Caco-2 (cell line): ENCODE measurements at regions not wholly inside any gene's neighbourhood (a gene's known extent, or its start where the extent isn't known, plus 50 kb on each side); places are given as distances from the start of the nearest gene placed in this dataset.

Experiments
- BruUV-seq: library from RNA; stranded (reverse); fragments of 400-500 nt; replicated peaks from 2 replicates; lab custom pipeline; 2021; lab: Mats Ljungman, UMichigan
- CTCF ChIA-PET: fragments of 300-600 bp; sonication (Branson Sonifier 250); formaldehyde crosslinking; loops from one replicate; lab custom pipeline; 2022; ENCODE audit warnings: antibody characterized with exemption; lab: Charles Lee
- POLR2A ChIA-PET: fragments of 300-600 bp; sonication (Branson Sonifier 250); formaldehyde crosslinking; loops from one replicate; lab custom pipeline; 2022; ENCODE audit warnings: antibody characterized with exemption; lab: Charles Lee
- DNase-seq, 2 experiments: peaks; one replicate each; pipeline versions ENCODE4 v3.0.0 to v3.0.0-alpha.2; 2020 to 2022
- H3K27me3 ChIP-seq: replicated peaks from 2 replicates; pipeline ENCODE4 v1.6.0; 2011; ENCODE audit warnings: low read length; ENCODE audit not compliant: control insufficient read depth, insufficient read depth
- H3K36me3 ChIP-seq: 2 replicates; pipeline ENCODE4 v1.5.1; 2011; ENCODE audit warnings: low read length; ENCODE audit not compliant: control insufficient read depth, insufficient read depth
- H3K4me1 ChIP-seq: fragments of 250-450 bp; sonication (Bioruptor Pico); 2 replicates; pipeline ENCODE4 v1.5.1; 2020; ENCODE audit warnings: mild to moderate bottlenecking
- H3K4me3 ChIP-seq: 2 replicates; pipeline ENCODE4 v1.5.1; 2011; ENCODE audit warnings: low read depth, mild to moderate bottlenecking, control low read depth, low read length
- H3K9me3 ChIP-seq: fragments of 250-450 bp; sonication (Bioruptor Pico); 2 replicates; pipeline ENCODE4 v1.5.1; 2020; ENCODE audit warnings: mild to moderate bottlenecking, moderate library complexity
- H3K27ac Mint-ChIP-seq: one replicate; pipeline ENCODE4 v1.8.0; 2022; ENCODE audit warnings: mixed read lengths; ENCODE audit not compliant: unreplicated experiment
- H3K27me3 Mint-ChIP-seq: one replicate; pipeline ENCODE4 v1.8.0; 2022; ENCODE audit warnings: mixed read lengths; ENCODE audit not compliant: insufficient read depth, unreplicated experiment
- H3K36me3 Mint-ChIP-seq: one replicate; pipeline ENCODE4 v1.8.0; 2022; ENCODE audit warnings: mild to moderate bottlenecking, mixed read lengths; ENCODE audit not compliant: insufficient read depth, unreplicated experiment
- H3K4me1 Mint-ChIP-seq: one replicate; pipeline ENCODE4 v1.8.0; 2022; ENCODE audit warnings: low read depth, mixed read lengths; ENCODE audit not compliant: unreplicated experiment
- H3K4me3 Mint-ChIP-seq: one replicate; pipeline ENCODE4 v1.8.0; 2022; ENCODE audit warnings: mild to moderate bottlenecking, moderate library complexity, mixed read lengths; ENCODE audit not compliant: unreplicated experiment
- H3K9me3 Mint-ChIP-seq: one replicate; pipeline ENCODE4 v1.8.0; 2022; ENCODE audit warnings: mixed read lengths; ENCODE audit not compliant: unreplicated experiment
- CTCF ChIP-seq, 2 experiments: fragments of 200-600 bp in 1 of 2; IDR thresholded peaks; 1 replicate in 1 of 2; 2 replicates in 1 of 2; pipeline versions ENCODE4 v1.5.1 to v1.8.0; 2011 to 2022; ENCODE audit warnings: antibody characterized with exemption in 1 of 2, control low read depth in 1 of 2, inconsistent platforms in 1 of 2, low read depth in 1 of 2, low read length in 1 of 2, mild to moderate bottlenecking in 1 of 2, moderate library complexity in 1 of 2; ENCODE audit not compliant: insufficient read depth in 1 of 2, severe bottlenecking in 1 of 2, unreplicated experiment in 1 of 2
- intact Hi-C: fragments of 100-400 bp; cut with micrococcal nuclease; formaldehyde crosslinking; loops from one replicate; pipeline ENCODE4 v1.10.0; 2022; ENCODE audit not compliant: unreplicated experiment

- BruUV-seq, result no TSS peak
- DNase-seq, result no peak
- Mint-ChIP-seq H3K36me3 (no peaks in the 10 kb centered on the region), H3K4me1 (no peaks in the 10 kb centered on the region), H3K9me3 (no peaks in the 10 kb centered on the region), H3K4me3 (no peak overlapping the region), H3K27me3 (peaks cover 44% of the 10 kb centered on the region), H3K27ac (no peak overlapping the region)
- ChIA-PET CTCF (interaction anchor here (1.0 kb wide), 1 partner anchor 243 kb away, joined by 3 read pairs; no protein-coding TSS in a partner anchor), POLR2A (no interaction called here)
- intact Hi-C loops, result loop anchor here (10.0 kb wide), 2 partner anchors 152 to 1682 kb away; no protein-coding TSS in a partner anchor
- Histone ChIP-seq H3K4me3 (no peak overlapping the region), H3K36me3 (no peaks in the 10 kb centered on the region), H3K4me1 (no peaks in the 10 kb centered on the region), H3K9me3 (no peaks in the 10 kb centered on the region), H3K27me3 (no peaks in the 10 kb centered on the region; the same call in none of the 2 replicates)
- TF ChIP-seq CTCF (IDR thresholded peaks at IDR 0.05; ENCODE audit: insufficient read depth in 1 of 2, low read depth in 1 of 2, low read length in 1 of 2, severe bottlenecking in 1 of 2, unreplicated experiment in 1 of 2), result no peak
Measured at GRCh38 chr20:60212695-60213094, 254.5 kb downstream of the CDH26 start.

- BruUV-seq, result no TSS peak
- Histone ChIP-seq H3K4me3 (no peak overlapping the region), H3K9me3 (no peaks in the 10 kb centered on the region), H3K36me3 (no peaks in the 10 kb centered on the region), H3K27me3 (no peaks in the 10 kb centered on the region; the same call in 1 of the 2 replicates), H3K4me1 (no peaks in the 10 kb centered on the region)
- peaks cover 40% of the 10 kb centered on the region for H3K27me3 Mint-ChIP-seq
- no peaks in the 10 kb centered on the region for H3K4me1 Mint-ChIP-seq
- ChIA-PET POLR2A (no interaction called here), CTCF (interaction anchor here (1.0 kb wide), 1 partner anchor 242 kb away, joined by 3 read pairs; no protein-coding TSS in a partner anchor)
- H3K36me3 Mint-ChIP-seq, result no peaks in the 10 kb centered on the region
- H3K9me3 Mint-ChIP-seq, result no peaks in the 10 kb centered on the region
- no peak for TF ChIP-seq CTCF (IDR thresholded peaks at IDR 0.05; ENCODE audit: insufficient read depth in 1 of 2, low read depth in 1 of 2, low read length in 1 of 2, severe bottlenecking in 1 of 2, unreplicated experiment in 1 of 2)
- DNase-seq, result no peak
- no peak overlapping the region for H3K27ac Mint-ChIP-seq
- no peak overlapping the region for H3K4me3 Mint-ChIP-seq
- intact Hi-C loops, result loop anchor here (10.0 kb wide), 2 partner anchors 151 to 1681 kb away; no protein-coding TSS in a partner anchor
Measured at GRCh38 chr20:60213126-60213893, 255.1 kb downstream of the CDH26 start.

GRCh38 chr20:60214901-60215815 is 256.9 kb downstream of the CDH26 start:
- no peaks in the 10 kb centered on the region for H3K36me3 ChIP-seq
- Mint-ChIP-seq H3K27me3 (peaks cover 40% of the 10 kb centered on the region), H3K36me3 (no peaks in the 10 kb centered on the region), H3K4me1 (no peaks in the 10 kb centered on the region), H3K9me3 (no peaks in the 10 kb centered on the region), H3K4me3 (no peak overlapping the region), H3K27ac (no peak overlapping the region)
- TF ChIP-seq CTCF (IDR thresholded peaks at IDR 0.05; ENCODE audit: insufficient read depth in 1 of 2, low read depth in 1 of 2, low read length in 1 of 2, severe bottlenecking in 1 of 2, unreplicated experiment in 1 of 2), result no peak
- DNase-seq, result no peak
- no TSS peak for BruUV-seq
- intact Hi-C loops, result loop anchor here (10.0 kb wide), 2 partner anchors 150 to 1680 kb away; no protein-coding TSS in a partner anchor
- H3K9me3 ChIP-seq, result no peaks in the 10 kb centered on the region
- ChIA-PET POLR2A (no interaction called here), CTCF (interaction anchor here (0.8 kb wide), 1 partner anchor 9 kb away, joined by 3 read pairs; no protein-coding TSS in a partner anchor)
- no peaks in the 10 kb centered on the region for H3K4me1 ChIP-seq
- H3K27me3 ChIP-seq, result no peaks in the 10 kb centered on the region; the same call in 1 of the 2 replicates
- H3K4me3 ChIP-seq, result no peak overlapping the region
